ENCODE measurements at regions not wholly inside any gene's neighbourhood (a gene's known extent, or its start where the extent isn't known, plus 50 kb on each side); places are given as distances from the start of the nearest gene placed in this dataset.
"Not testable (repeated sequence)": the region's sequence is repeated elsewhere in the genome, so short reads cannot be mapped to it uniquely, and the experiment has no call there.

DNA sequence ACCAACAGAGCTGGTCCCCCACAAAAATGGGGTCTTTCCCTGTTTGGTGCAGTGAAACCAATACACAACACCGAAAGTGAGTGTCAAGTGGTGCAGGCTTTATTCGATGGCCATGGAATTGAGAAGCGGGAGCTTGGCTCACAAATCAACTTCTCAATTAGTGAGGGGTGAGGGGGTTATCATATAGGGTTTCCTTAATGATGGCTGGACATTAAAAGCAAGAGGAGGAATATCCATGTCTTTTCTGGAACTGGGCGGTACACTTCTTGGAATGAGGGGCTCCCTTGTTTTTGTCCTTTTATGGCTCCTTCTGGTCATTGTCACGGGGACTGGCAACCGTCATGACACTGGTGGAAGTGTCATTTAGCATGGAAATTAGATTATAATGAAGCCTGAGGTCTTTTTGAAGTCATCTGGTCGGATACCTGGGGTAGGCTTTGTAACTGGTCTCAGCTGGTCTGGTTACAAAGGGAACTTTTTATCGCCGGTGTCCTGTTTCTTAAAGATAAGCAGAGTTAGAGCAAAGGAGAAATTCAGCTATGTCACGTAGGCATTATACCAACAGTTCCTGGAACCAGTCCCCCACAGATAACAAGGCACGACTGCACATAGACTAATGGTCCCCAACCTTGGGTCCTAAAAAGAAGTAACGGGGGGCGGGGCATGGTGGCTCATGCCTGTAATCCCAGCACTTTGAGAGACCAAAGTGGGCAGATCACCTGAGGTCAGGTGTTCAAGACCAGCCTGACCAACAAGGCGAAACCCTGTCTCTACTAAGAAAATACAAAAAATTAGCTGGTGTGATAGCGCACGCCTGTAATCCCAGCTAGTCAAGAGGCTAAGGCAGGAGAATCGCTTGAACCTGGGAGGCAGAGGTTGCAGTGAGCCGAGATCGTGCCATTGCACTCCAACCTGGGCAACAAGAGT, 93.5 kb upstream of the NDUFV2 start:
- Mint-ChIP-seq H3K4me1 (no peaks in the 10 kb centered on the region), H3K36me3 (no peaks in the 10 kb centered on the region), H3K4me3 (no peak overlapping the region), H3K27ac (no peak overlapping the region), H3K27me3 (peaks cover 8 to 11% of the 10 kb centered on the region in 2 donors), H3K9me3 (no peaks in the 10 kb centered on the region)
- DNase-seq (no peak), ATAC-seq (replicated peaks) (no peak)

DNA sequence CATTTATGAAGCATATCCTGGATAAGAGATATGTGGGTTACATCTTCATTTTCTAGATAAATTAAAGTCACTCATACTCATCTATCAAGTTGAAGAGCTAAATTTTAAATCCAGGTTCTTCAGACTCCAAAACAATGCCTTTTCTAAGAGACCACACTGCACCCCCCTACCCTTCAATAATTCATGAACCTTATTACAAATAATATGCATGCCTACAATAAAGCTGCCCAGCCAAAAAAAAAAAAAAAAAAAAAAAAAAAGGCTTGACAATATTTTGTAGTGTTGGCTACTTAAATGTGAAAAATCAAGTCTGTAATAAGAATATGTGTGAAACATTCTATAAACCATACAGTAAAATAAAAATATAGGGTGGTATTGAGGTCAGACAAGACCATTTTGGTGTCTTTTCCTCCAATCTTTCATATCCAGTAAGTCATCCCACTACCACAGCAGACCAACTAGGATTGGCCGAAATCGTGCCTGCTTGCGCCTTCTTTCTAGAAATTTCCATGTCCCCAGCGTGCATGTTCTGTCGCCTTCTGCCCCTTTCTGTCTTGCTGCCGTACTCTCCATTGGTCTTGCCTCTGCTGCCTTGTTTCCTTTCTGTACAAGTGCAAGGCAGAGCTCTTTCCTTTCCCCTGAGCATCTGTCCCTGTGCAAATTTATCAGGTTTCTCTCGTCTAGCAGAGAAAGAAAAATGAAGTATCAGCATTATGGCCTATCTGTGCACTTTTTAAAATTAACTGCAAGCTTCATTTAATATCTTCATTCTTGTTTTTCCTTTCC, 92.6 kb upstream of the NDUFV2 start:
- Mint-ChIP-seq H3K27ac (no peak overlapping the region), H3K4me1 (no peaks in the 10 kb centered on the region), H3K4me3 (no peak overlapping the region), H3K36me3 (no peaks in the 10 kb centered on the region), H3K9me3 (no peaks in the 10 kb centered on the region), H3K27me3 (peaks cover 8 to 11% of the 10 kb centered on the region in 2 donors)
- ATAC-seq (replicated peaks): no peak
- DNase-seq: no peak

DNA sequence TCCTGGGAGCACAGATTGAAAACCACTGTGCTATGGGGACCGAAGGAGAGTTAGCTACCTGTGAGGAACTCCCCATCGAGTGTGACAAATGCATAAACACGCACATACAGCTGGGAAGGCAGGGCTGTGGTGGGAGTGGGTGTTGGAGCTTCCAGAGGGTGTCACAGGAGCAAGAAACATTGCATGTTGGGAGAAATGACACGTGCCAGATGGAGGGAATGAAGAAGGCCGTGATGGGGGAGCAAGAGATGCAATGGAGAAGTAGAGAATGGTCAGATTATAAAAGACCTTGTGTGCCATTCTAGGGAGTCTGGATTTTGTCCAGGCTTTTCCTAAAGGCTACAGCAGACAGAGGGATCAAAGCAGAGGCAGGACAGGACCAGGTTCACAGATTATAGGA, 91.1 kb upstream of the NDUFV2 start:
- Mint-ChIP-seq H3K36me3 (no peaks in the 10 kb centered on the region), H3K9me3 (no peaks in the 10 kb centered on the region), H3K4me1 (peaks cover 0 to under 1% of the 10 kb centered on the region in 2 donors), H3K27me3 (peaks cover 8 to 11% of the 10 kb centered on the region in 2 donors), H3K4me3 (no peak overlapping the region), H3K27ac (no peak overlapping the region)
- no peak for ATAC-seq (replicated peaks)
- DNase-seq: no peak

DNA sequence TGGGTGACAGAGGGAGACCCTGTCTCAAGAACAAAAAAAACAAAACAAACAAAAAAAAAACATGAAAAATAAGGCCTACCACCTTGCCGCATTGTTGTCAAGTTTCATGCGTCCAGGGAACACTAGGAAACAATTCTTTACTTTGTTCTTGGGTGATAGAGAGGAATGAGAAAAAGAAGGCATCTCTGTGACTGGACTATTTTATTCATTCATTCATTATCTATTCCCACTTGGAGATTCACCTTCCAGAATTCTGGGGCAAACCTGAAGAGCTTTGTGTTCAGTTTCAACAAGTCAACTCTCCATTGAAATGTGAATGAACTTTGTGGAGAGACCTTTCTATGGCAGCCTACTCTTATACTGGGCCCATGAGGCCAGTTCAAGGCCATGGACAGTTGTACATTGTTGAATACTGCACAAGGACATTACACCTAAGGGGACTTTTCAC, 88.5 kb upstream of the NDUFV2 start:
- H3K4me1 Mint-ChIP-seq: peaks cover 11 to 15% of the 10 kb centered on the region in 2 donors
- H3K9me3 Mint-ChIP-seq: peaks cover 0 to under 1% of the 10 kb centered on the region in 2 donors
- ATAC-seq (replicated peaks): no peak

DNA sequence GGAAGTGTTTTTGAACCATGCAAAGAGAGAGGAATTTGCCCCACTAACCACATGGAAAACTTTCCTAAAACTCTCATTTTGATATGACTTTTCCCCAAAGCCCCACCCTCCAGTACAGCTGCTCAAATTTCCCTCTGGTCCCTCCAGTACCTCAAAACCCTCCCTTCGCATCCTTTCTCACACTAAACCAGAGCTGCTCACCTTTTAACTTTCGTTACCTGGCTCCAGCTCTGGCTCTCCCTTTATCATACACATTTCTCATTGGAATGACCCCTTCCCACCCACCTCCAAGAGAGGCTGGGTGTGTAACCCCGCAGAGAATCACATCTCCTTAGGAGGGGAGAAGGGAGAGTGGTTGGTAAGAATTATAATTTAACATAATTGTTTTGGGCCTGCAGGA, 86.8 kb upstream of the NDUFV2 start:
- peaks cover 0 to 11% of the 10 kb centered on the region in 2 donors for H3K27me3 Mint-ChIP-seq
- no peak for ATAC-seq (replicated peaks)
- peaks cover 0 to 2% of the 10 kb centered on the region in 2 donors for H3K9me3 Mint-ChIP-seq

More for the DNA sequence above, 88.5 kb upstream of the NDUFV2 start:
- Mint-ChIP-seq H3K27ac (no peak overlapping the region), H3K36me3 (no peaks in the 10 kb centered on the region), H3K4me3 (no peak overlapping the region), H3K27me3 (peaks cover 5 to 11% of the 10 kb centered on the region in 2 donors)
- DNase-seq: no peak

DNA sequence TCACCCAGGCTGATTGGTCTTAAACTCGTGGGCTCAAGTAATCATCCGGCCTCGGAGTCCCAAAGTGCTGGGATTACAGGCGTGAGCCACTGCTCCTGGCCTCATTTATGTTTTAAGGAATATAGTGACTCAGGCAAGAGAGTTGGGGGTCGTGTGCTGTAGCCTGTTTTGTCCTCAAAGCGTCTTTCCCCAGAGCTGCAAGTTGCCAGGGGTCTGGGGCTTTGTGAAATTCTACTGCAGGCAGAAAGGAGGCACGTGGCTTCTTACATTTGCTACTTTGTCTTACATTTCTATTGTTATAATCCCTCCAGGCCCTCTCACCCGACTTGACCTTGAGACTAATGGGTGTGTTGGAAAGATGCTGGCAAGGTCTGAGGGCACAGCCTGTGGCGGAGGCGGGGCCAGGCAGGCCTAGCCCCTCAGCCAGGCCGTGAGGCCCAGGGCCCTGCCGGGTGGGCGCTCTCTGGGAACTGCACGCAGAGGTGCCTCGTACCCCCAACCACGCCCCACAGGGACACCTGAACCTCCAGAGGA, 85.8 kb upstream of the NDUFV2 start:
- Mint-ChIP-seq H3K4me3 (peak overlapping the region; percentile 81), H3K9me3 (peaks cover 0 to 2% of the 10 kb centered on the region in 2 donors), H3K27ac (peak overlapping the region; percentile 81), H3K36me3 (no peaks in the 10 kb centered on the region), H3K27me3 (peaks cover 0 to 6% of the 10 kb centered on the region in 2 donors), H3K4me1 (peaks cover 11 to 15% of the 10 kb centered on the region in 2 donors)
- no peak for DNase-seq
- ATAC-seq (replicated peaks): peak in 1 of 2 donors; percentile 42

More for the DNA sequence above, 86.8 kb upstream of the NDUFV2 start:
- Mint-ChIP-seq H3K4me1 (peaks cover 11 to 15% of the 10 kb centered on the region in 2 donors), H3K27ac (no peak overlapping the region), H3K4me3 (no peak overlapping the region), H3K36me3 (no peaks in the 10 kb centered on the region)
- DNase-seq: no peak

DNA sequence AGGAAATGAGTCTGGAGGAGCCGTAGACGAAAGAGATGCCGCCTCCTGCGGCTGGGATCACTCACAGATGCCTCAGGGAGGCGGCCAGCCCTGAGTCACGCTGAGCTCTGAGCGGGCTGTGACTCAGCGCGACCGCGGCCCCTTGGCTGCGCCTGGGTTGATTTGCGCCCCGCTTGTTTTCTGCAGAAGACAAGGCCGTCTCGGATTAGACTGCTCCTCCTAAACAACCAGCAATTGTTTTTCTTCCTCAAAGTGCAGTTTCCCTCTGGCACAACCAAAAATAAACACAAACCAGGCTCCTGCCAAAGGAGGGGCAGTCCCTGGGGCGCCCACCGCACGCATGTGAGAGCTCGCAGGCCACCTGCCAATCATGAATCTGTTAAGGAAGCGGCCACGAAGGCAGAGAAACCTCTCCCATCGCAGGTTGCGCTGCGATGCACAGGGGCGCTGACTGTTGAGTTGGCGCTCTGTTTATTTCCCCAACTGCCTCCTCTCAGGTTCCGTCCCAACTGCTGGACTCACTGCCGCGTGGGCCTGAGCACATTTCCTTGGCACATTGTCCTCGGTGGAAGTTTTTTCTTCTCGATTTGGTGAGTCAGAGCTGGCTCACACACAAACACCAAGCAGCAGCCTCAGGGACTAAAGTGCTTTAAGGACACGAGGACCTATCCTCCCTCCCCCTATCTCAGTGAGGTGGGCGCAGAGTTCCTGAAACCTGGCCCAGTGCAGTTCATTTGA, 85.2 kb upstream of the NDUFV2 start:
- Mint-ChIP-seq H3K36me3 (no peaks in the 10 kb centered on the region), H3K27ac (peak overlapping the region; percentile 81), H3K9me3 (peaks cover 0 to 2% of the 10 kb centered on the region in 2 donors), H3K4me1 (peaks cover 11 to 15% of the 10 kb centered on the region in 2 donors), H3K27me3 (peaks cover 0 to 3% of the 10 kb centered on the region in 2 donors), H3K4me3 (peak overlapping the region; percentile 81)
- DNase-seq (peak; percentile 73), ATAC-seq (replicated peaks) (peak; percentile 93 to 94)

DNA sequence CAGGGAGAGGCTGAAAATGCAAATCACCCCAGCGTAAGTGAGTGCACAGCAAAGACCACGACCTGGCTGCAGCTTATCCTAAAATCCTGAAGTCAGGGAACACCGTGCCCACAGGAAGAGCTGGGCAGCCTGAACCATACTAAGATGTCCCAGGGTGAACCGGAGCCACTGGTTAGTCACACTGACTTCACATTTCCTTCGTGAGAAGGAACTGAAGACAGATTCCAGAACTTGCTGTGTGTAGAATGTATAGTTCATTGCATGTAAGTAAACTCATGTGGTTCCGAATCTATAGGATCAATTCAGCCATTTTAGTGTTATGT, 84.6 kb upstream of the NDUFV2 start:
- DNase-seq: no peak
- peaks cover 0 to 2% of the 10 kb centered on the region in 2 donors for H3K9me3 Mint-ChIP-seq
- H3K4me3 Mint-ChIP-seq: no peak overlapping the region
- no peaks in the 10 kb centered on the region for H3K27me3 Mint-ChIP-seq
- ATAC-seq (replicated peaks): no peak
- no peak overlapping the region for H3K27ac Mint-ChIP-seq
- H3K4me1 Mint-ChIP-seq: peaks cover 11 to 15% of the 10 kb centered on the region in 2 donors
- no peaks in the 10 kb centered on the region for H3K36me3 Mint-ChIP-seq

DNA sequence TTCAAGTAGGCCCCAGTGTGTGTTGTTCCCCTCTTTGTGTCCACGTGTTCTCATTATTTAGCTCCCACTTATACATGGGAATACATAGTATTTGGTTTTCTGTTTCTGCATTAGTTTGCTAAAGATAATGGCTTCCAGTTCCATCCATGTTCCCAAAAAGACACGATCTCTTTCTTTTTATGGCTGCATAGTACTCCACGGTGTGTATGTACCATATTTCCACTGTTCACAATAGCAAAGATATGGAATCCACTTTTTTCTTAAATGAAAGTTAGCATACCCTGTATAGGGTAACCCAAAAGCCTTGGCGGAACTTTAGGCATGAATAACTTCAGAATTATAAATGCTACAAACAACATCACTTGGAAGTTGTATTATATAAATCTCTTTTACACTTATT, 83.4 kb upstream of the NDUFV2 start:
- Mint-ChIP-seq H3K9me3 (peaks cover 0 to 2% of the 10 kb centered on the region in 2 donors), H3K27ac (no peak overlapping the region), H3K4me3 (no peak overlapping the region), H3K4me1 (peaks cover 11 to 15% of the 10 kb centered on the region in 2 donors), H3K36me3 (no peaks in the 10 kb centered on the region), H3K27me3 (peaks cover 0 to under 1% of the 10 kb centered on the region in 2 donors)
- DNase-seq (no peak), ATAC-seq (replicated peaks) (no peak)

DNA sequence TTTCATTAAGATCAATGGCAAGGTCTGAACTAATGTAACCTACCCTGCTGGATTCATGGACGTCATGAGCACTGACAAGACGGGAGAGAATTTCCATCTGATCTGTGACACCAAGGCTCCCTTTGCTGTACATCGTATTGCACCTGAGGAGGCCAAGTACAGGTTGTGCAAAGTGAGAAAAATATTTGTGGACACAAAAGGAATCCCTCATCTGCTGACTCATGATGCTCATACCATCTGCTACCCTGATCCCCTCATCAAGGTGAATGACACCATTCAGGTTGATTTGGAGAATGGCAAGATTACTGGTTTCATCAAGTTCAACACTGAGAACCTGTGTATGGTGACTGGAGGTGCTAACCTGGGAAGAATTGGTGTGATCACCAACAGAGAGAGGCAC, 82.3 kb upstream of the NDUFV2 start:
- ATAC-seq (replicated peaks): no peak
- Mint-ChIP-seq H3K27ac (no peak overlapping the region), H3K4me3 (no peak overlapping the region)

DNA sequence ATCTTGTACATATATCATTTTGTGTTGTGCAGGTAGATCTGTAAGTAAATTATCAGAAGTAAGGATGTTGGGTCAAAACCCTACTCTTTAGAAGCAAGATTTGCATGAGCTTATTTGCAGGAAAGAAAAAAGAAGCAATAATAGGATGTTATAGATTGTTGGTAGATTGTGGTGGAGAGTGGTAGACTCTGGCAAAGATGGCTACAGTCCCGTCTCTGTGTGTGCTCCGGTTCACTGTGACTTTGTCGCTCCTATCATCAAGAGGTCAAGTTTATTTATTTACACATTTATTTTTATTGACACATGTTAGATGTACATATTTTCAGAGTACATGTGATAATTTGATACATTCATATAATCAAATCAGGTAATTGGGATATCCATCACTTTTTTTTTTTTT, 81.0 kb upstream of the NDUFV2 start:
- Mint-ChIP-seq H3K36me3 (no peaks in the 10 kb centered on the region), H3K9me3 (peaks cover 0 to 2% of the 10 kb centered on the region in 2 donors), H3K27ac (no peak overlapping the region), H3K27me3 (peaks cover 8 to 10% of the 10 kb centered on the region in 2 donors), H3K4me3 (no peak overlapping the region), H3K4me1 (peaks cover 11 to 15% of the 10 kb centered on the region in 2 donors)
- no peak for DNase-seq
- no peak for ATAC-seq (replicated peaks)

More for the DNA sequence above, 82.3 kb upstream of the NDUFV2 start:
- Mint-ChIP-seq H3K4me1 (peaks cover 11 to 15% of the 10 kb centered on the region in 2 donors), H3K36me3 (no peaks in the 10 kb centered on the region), H3K27me3 (peaks cover 4 to 6% of the 10 kb centered on the region in 2 donors), H3K9me3 (peaks cover 0 to 2% of the 10 kb centered on the region in 2 donors)
- DNase-seq: no peak

DNA sequence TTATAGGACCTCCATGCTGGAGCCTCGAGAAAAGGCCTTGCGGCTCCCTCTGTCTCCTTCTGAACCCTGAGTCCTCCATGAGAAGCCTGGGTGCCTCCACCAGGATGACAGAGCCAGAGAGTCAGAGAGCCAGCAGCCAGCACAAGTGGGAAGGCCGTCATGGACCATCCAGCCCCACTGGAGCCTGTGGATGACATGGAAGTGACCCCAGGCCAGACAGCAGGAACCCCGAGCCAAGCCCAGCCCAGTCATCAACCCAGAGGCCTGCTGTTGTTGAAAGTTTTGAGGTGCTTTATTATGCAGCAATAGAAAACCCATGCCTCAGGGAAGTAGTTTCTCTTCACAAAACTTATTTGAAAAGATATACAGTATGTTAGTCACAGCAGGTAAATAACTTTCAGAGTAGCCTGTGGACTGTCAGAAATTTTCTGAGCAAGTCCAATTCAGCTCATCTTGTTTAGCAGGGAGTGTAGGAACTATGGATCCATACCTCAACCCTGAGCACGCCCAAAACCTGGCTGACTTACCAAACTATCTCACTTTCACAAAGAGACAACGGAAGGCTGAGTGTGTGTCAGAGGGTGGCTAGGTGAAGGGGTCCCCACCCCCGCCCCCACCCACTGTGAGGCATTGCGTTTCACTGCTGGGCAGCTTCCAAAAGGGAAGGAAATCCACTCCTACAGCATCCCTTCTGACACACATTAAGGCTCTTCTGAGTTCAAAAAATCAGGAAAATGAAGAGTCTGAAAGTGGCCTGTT, 79.9 kb upstream of the NDUFV2 start:
- Mint-ChIP-seq H3K4me1 (peaks cover 3% of the 10 kb centered on the region in 2 donors), H3K4me3 (no peak overlapping the region), H3K36me3 (no peaks in the 10 kb centered on the region), H3K27ac (no peak overlapping the region), H3K9me3 (peaks cover 0 to 2% of the 10 kb centered on the region in 2 donors), H3K27me3 (peaks cover 12 to 18% of the 10 kb centered on the region in 2 donors)
- ATAC-seq (replicated peaks) (no peak), DNase-seq (no peak)

DNA sequence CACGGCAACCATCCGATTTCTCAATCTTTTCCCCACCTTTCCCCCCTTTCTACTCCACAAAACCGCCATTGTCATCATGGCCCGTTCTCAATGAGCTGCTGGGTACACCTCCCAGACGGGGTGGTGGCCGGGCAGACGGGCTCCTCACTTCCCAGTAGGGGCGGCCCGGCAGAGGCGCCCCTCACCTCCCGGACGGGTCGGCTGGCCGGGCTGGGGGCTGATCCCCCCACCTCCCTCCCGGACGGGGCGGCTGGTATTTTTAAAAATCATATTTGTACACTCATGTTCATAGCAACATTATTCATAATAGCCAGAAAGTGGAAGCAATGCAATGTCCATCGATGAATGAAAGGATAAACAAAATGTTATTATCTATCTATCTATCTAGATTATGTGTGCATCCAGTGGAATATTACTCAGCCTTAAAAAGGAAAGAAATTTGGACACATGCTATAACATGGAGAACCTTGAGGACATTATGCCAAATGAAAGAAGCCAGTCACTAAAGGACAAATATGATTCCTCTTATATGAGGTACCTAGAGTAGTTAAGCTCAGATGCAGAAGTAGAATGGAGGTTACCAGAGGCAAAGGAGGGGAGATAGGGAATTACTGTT, 78.4 kb upstream of the NDUFV2 start:
- H3K27ac Mint-ChIP-seq; H3K4me1 Mint-ChIP-seq; DNase-seq; ATAC-seq (replicated peaks); H3K9me3 Mint-ChIP-seq; H3K36me3 Mint-ChIP-seq; H3K4me3 Mint-ChIP-seq: not testable (repeated sequence)
- H3K27me3 Mint-ChIP-seq: peaks cover 12 to 18% of the 10 kb centered on the region in 2 donors

Measured in stimulated activated naive B cell treated with anti-CD40 and anti-IgM and Interleukin-4, amounts not matched to agents 10 μg/mL and 1 μg/mL and 100 μg/mL, for 72 hours (primary cell).